Keratinocyte (primary cell): ENCODE measurements at regions not wholly inside any gene's neighbourhood (a gene's known extent, or its start where the extent isn't known, plus 50 kb on each side); places are given as distances from the start of the nearest gene placed in this dataset.

ENCODE experiments used
- DNase-seq: peaks from one replicate; pipeline ENCODE4 v3.0.0-alpha.2; 2011; ENCODE audit warnings: low read depth, missing footprints, low spot score
- FAIRE-seq: peaks from 2 replicates; lab custom pipeline; 2011; peaks lifted over from hg19 to GRCh38; lab: Jason Lieb, UNC
- H2AFZ ChIP-seq: 2 replicates; pipeline ENCODE4 v1.6.0; 2012; ENCODE audit warnings: low read length, control low read depth, inconsistent platforms; ENCODE audit not compliant: control insufficient read depth
- H3K27ac ChIP-seq: 2 replicates; pipeline ENCODE4 v1.5.1; 2011; ENCODE audit warnings: low read length; ENCODE audit not compliant: control insufficient read depth, insufficient read depth
- H3K27me3 ChIP-seq: 3 replicates; pipeline ENCODE4 v1.6.0; 2011; ENCODE audit warnings: low read length; ENCODE audit not compliant: control insufficient read depth, insufficient read depth; ENCODE audit errors: extremely low read depth
- H3K36me3 ChIP-seq, 2 experiments: 2 replicates in 1 of 2; 3 replicates in 1 of 2; pipeline ENCODE4 v1.5.1; 2011; ENCODE audit warnings: low read length in 2 of 2, mild to moderate bottlenecking in 1 of 2; ENCODE audit not compliant: control insufficient read depth in 2 of 2, insufficient read depth in 2 of 2; ENCODE audit errors: extremely low read depth in 1 of 2
- H3K4me1 ChIP-seq: 3 replicates; pipeline ENCODE4 v1.5.1; 2011; ENCODE audit warnings: low read length; ENCODE audit not compliant: control insufficient read depth, insufficient read depth; ENCODE audit errors: extremely low read depth
- H3K4me2 ChIP-seq: 3 replicates; pipeline ENCODE4 v1.6.0; 2011; ENCODE audit warnings: low read depth, low read length; ENCODE audit not compliant: control insufficient read depth, insufficient read depth; ENCODE audit errors: extremely low read depth
- H3K4me3 ChIP-seq, 3 experiments: fragments of 200-600 bp in 1 of 3; sonication (generic) in 1 of 3; 2 replicates in 2 of 3; 3 replicates in 1 of 3; pipeline ENCODE4 v1.5.1; 2011 to 2016; ENCODE audit warnings: low read length in 3 of 3, mild to moderate bottlenecking in 3 of 3, control low read depth in 2 of 3, inconsistent platforms in 1 of 3, low read depth in 1 of 3, mixed read lengths in 1 of 3, mixed run types in 1 of 3, moderate library complexity in 1 of 3; ENCODE audit not compliant: control insufficient read depth in 2 of 3, insufficient read depth in 2 of 3; ENCODE audit errors: extremely low read depth in 1 of 3
- H3K79me2 ChIP-seq: 2 replicates; pipeline ENCODE4 v1.6.0; 2012; ENCODE audit warnings: low read length; ENCODE audit not compliant: control insufficient read depth, insufficient read depth
- H3K9ac ChIP-seq: 3 replicates; pipeline ENCODE4 v1.6.0; 2011; ENCODE audit warnings: low read length; ENCODE audit not compliant: control insufficient read depth, insufficient read depth; ENCODE audit errors: extremely low read depth
- H3K9me1 ChIP-seq: 3 replicates; pipeline ENCODE4 v1.6.0; 2011; ENCODE audit warnings: low read length; ENCODE audit not compliant: control insufficient read depth, insufficient read depth; ENCODE audit errors: extremely low read depth
- H3K9me3 ChIP-seq: 2 replicates; pipeline ENCODE4 v1.5.1; 2012; ENCODE audit warnings: low read depth, low read length; ENCODE audit not compliant: control insufficient read depth
- H4K20me1 ChIP-seq: 3 replicates; pipeline ENCODE4 v1.6.0; 2011; ENCODE audit warnings: low read length; ENCODE audit not compliant: control insufficient read depth, insufficient read depth; ENCODE audit errors: extremely low read depth
- CTCF ChIP-seq, 3 experiments: IDR thresholded peaks in 1 of 3; conservative IDR thresholded peaks in 1 of 3; optimal IDR thresholded peaks in 1 of 3; 2 replicates in 2 of 3; 3 replicates in 1 of 3; pipeline versions ENCODE3 to v1.5.1; 2011; ENCODE audit warnings: low read length in 3 of 3, mild to moderate bottlenecking in 3 of 3, moderate library complexity in 2 of 3, control low read depth in 1 of 3, inconsistent platforms in 1 of 3; ENCODE audit not compliant: insufficient read depth in 2 of 3; ENCODE audit errors: extremely low read depth in 1 of 3
- EZH2 ChIP-seq: IDR thresholded peaks from one replicate; pipeline ENCODE4 v1.6.1; 2012; ENCODE audit warnings: inconsistent platforms, mild to moderate bottlenecking, low read length, moderate library complexity
- dilution Hi-C: fragments of 300-500 bp; cut with MboI; formaldehyde crosslinking; loops from one replicate; pipeline ENCODE4 v1.7.0; 2020; ENCODE audit warnings: low sequenced_read_pairs; ENCODE audit not compliant: extremely low pct_ligation_motif_present

GRCh38 chr2:145410086-145410485, 890.2 kb upstream of the ZEB2 start:
- Histone ChIP-seq H3K27ac (no peak overlapping the region), H3K36me3 (no peaks in the 10 kb centered on the region), H2AFZ (no peak overlapping the region), H3K9ac (no peak overlapping the region), H3K9me1 (no peaks in the 10 kb centered on the region), H3K27me3 (no peaks in the 10 kb centered on the region), H3K4me1 (no peaks in the 10 kb centered on the region), H3K4me3 (no peak overlapping the region), H3K4me2 (no peak overlapping the region), H3K79me2 (no peaks in the 10 kb centered on the region), H3K9me3 (no peaks in the 10 kb centered on the region), H4K20me1 (no peaks in the 10 kb centered on the region)
- TF ChIP-seq CTCF (optimal IDR thresholded peaks at IDR 0.05 in 1 of 3, IDR thresholded peaks at IDR 0.05 in 1 of 3, conservative IDR thresholded peaks at IDR 0.05 in 1 of 3; ENCODE audit: extremely low read depth in 1 of 3, insufficient read depth in 2 of 3, low read length in 3 of 3): no peak
- no peak for TF ChIP-seq EZH2
- DNase-seq (no peak), FAIRE-seq (no peak)
- dilution Hi-C loops: no loop called here

GRCh38 chr2:145408980-145409379, 889.1 kb upstream of the ZEB2 start:
- H3K9me1 ChIP-seq: no peaks in the 10 kb centered on the region

More at GRCh38 chr2:145408980-145409379, 889.1 kb upstream of the ZEB2 start:
- Histone ChIP-seq H3K4me3 (no peak overlapping the region), H4K20me1 (no peaks in the 10 kb centered on the region), H3K79me2 (no peaks in the 10 kb centered on the region), H3K9me3 (no peaks in the 10 kb centered on the region), H3K27ac (no peak overlapping the region), H3K4me1 (no peaks in the 10 kb centered on the region), H3K9ac (no peak overlapping the region), H3K36me3 (no peaks in the 10 kb centered on the region), H2AFZ (no peak overlapping the region), H3K27me3 (no peaks in the 10 kb centered on the region), H3K4me2 (no peak overlapping the region)
- dilution Hi-C loops: no loop called here
- FAIRE-seq: no peak
- DNase-seq: no peak
- no peak for TF ChIP-seq CTCF (optimal IDR thresholded peaks at IDR 0.05 in 1 of 3, IDR thresholded peaks at IDR 0.05 in 1 of 3, conservative IDR thresholded peaks at IDR 0.05 in 1 of 3; ENCODE audit: extremely low read depth in 1 of 3, insufficient read depth in 2 of 3, low read length in 3 of 3)
- TF ChIP-seq EZH2: no peak
